ENCODE measurements at regions not wholly inside any gene's neighbourhood (a gene's known extent, or its start where the extent isn't known, plus 50 kb on each side); places are given as distances from the start of the nearest gene placed in this dataset.

- H3K9me3 ChIP-seq (ENCODE audit: low read length): no peaks in the 10 kb centered on the region
- no peaks in the 10 kb centered on the region for H3K36me3 ChIP-seq (ENCODE audit: insufficient read depth, low read length)
- H3K4me2 ChIP-seq (ENCODE audit: low read length): no peak overlapping the region
- ChIA-PET POLR2A (no interaction called here), CTCF (ENCODE audit: unreplicated experiment) (no interaction called here)
- no TSS peak for BruUV-seq (replicated peaks)
- H3K79me2 ChIP-seq (ENCODE audit: insufficient read depth, low read depth, low read length): no peaks in the 10 kb centered on the region
- H3K4me1 ChIP-seq (ENCODE audit: insufficient read depth, low read length, poor library complexity, severe bottlenecking): no peaks in the 10 kb centered on the region
- DNase-seq (ENCODE audit: low spot score): no peak
- H4K20me1 ChIP-seq (ENCODE audit: insufficient read depth, low read length): no peaks in the 10 kb centered on the region
- H2AFZ ChIP-seq (ENCODE audit: low read length): no peak overlapping the region
- no peak overlapping the region for H3K27ac ChIP-seq (ENCODE audit: low read depth, low read length, poor library complexity, severe bottlenecking)
- H3K4me3 ChIP-seq (ENCODE audit: low read depth, low read length, poor library complexity, severe bottlenecking): no peak overlapping the region
- no peaks in the 10 kb centered on the region for H3K9me2 ChIP-seq (ENCODE audit: insufficient read depth, low read length)
- intact Hi-C loops (cut with micrococcal nuclease; ENCODE audit: unreplicated experiment): no loop called here
- TF ChIP-seq CTCF (conservative IDR thresholded peaks at IDR 0.05; ENCODE audit: low read length) (no peak), EZH2phosphoT487 (IDR thresholded peaks at IDR 0.05; ENCODE audit: borderline replicate concordance, low read depth, low read length) (no peak)
These were observed 181.6 kb upstream of the RASGRP1 start for GRCh38 chr15:38746211-38746610.

GRCh38 chr15:38748710-38749109 is 184.1 kb upstream of the RASGRP1 start:
- POLR2A ChIA-PET: no interaction called here
- CTCF ChIA-PET (ENCODE audit: unreplicated experiment): no interaction called here
- no peak for DNase-seq (ENCODE audit: low spot score)
- no peaks in the 10 kb centered on the region for H3K9me3 ChIP-seq (ENCODE audit: low read length)
- no peak overlapping the region for H3K27ac ChIP-seq (ENCODE audit: low read depth, low read length, poor library complexity, severe bottlenecking)
- intact Hi-C loops (cut with micrococcal nuclease; ENCODE audit: unreplicated experiment): no loop called here
- no peaks in the 10 kb centered on the region for H4K20me1 ChIP-seq (ENCODE audit: insufficient read depth, low read length)
- no TSS peak for BruUV-seq (replicated peaks)
- H2AFZ ChIP-seq (ENCODE audit: low read length): no peak overlapping the region
- H3K4me3 ChIP-seq (ENCODE audit: low read depth, low read length, poor library complexity, severe bottlenecking): no peak overlapping the region
- TF ChIP-seq EZH2phosphoT487 (IDR thresholded peaks at IDR 0.05; ENCODE audit: borderline replicate concordance, low read depth, low read length): no peak
- TF ChIP-seq CTCF (conservative IDR thresholded peaks at IDR 0.05; ENCODE audit: low read length): no peak
- H3K9me2 ChIP-seq (ENCODE audit: insufficient read depth, low read length): no peaks in the 10 kb centered on the region
- no peaks in the 10 kb centered on the region for H3K4me1 ChIP-seq (ENCODE audit: insufficient read depth, low read length, poor library complexity, severe bottlenecking)
- H3K79me2 ChIP-seq (ENCODE audit: insufficient read depth, low read depth, low read length): no peaks in the 10 kb centered on the region
- no peak overlapping the region for H3K4me2 ChIP-seq (ENCODE audit: low read length)
- H3K36me3 ChIP-seq (ENCODE audit: insufficient read depth, low read length): no peaks in the 10 kb centered on the region

- Histone ChIP-seq H2AFZ (ENCODE audit: low read length) (no peak overlapping the region; the same call in 1 of the 2 replicates), H3K79me2 (ENCODE audit: insufficient read depth, low read depth, low read length) (no peaks in the 10 kb centered on the region), H4K20me1 (ENCODE audit: insufficient read depth, low read length) (no peaks in the 10 kb centered on the region), H3K36me3 (ENCODE audit: insufficient read depth, low read length) (no peaks in the 10 kb centered on the region), H3K27ac (ENCODE audit: low read depth, low read length, poor library complexity, severe bottlenecking) (no peak overlapping the region), H3K4me1 (ENCODE audit: insufficient read depth, low read length, poor library complexity, severe bottlenecking) (no peaks in the 10 kb centered on the region), H3K4me3 (ENCODE audit: low read depth, low read length, poor library complexity, severe bottlenecking) (no peak overlapping the region), H3K4me2 (ENCODE audit: low read length) (no peak overlapping the region), H3K9me2 (ENCODE audit: insufficient read depth, low read length) (no peaks in the 10 kb centered on the region), H3K9me3 (ENCODE audit: low read length) (no peaks in the 10 kb centered on the region)
- POLR2A ChIA-PET: no interaction called here
- no peak for TF ChIP-seq EZH2phosphoT487 (IDR thresholded peaks at IDR 0.05; ENCODE audit: borderline replicate concordance, low read depth, low read length)
- TF ChIP-seq CTCF (conservative IDR thresholded peaks at IDR 0.05; ENCODE audit: low read length): no peak
- intact Hi-C loops (cut with micrococcal nuclease; ENCODE audit: unreplicated experiment): no loop called here
- CTCF ChIA-PET (ENCODE audit: unreplicated experiment): no interaction called here
- no peak for DNase-seq (ENCODE audit: low spot score)
- no TSS peak for BruUV-seq (replicated peaks)
These were observed 186.2 kb upstream of the RASGRP1 start for GRCh38 chr15:38750786-38751185.

Measured in OCI-LY7 (cell line).